ENCODE measurements at regions not wholly inside any gene's neighbourhood (a gene's known extent, or its start where the extent isn't known, plus 50 kb on each side); places are given as distances from the start of the nearest gene placed in this dataset.
"Not testable (repeated sequence)": the region's sequence is repeated elsewhere in the genome, so short reads cannot be mapped to it uniquely, and the experiment has no call there.

DNA sequence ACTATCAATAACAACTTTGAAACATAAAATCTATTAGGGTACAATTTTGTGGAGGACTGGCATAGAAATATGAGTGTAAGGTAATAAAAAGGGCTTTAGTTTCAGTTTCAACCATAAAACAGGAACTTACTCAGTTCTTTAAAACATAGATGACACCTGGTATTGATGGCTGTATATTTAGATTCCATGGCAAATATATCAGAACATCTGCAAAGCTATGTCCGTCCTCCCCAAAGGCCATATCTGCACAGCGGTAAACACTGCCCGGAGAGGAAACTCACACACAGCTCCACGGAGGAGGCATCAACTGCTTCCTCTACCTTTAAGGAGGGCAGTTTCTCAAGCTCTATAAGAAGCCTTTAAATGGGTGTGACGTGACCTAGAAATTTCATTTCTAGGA, 993.3 kb downstream of the BRD1 start:
- no peak for DNase-seq

DNA sequence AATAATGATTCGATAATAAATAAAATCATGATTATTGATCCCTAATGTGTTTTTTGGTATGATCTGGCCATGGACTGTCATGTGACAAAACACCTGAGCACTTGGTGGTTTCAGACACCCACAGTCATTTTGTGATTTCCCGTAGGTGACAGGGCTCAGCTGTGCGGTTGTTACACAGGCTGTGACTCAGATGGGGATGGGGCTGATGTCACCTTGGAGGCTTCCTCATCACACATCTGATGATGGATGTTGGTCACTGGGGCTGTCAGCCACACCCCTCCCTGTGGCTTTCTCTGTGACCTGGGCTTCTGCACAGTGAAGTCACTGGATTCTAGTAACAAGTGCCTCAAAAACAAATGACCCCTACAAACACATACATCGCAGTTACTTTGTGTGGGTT, 995.1 kb downstream of the BRD1 start:
- DNase-seq: no peak

- no peak for DNase-seq
Measured at GRCh38 chr22:48829908-48830307, 997.8 kb downstream of the BRD1 start.

DNA sequence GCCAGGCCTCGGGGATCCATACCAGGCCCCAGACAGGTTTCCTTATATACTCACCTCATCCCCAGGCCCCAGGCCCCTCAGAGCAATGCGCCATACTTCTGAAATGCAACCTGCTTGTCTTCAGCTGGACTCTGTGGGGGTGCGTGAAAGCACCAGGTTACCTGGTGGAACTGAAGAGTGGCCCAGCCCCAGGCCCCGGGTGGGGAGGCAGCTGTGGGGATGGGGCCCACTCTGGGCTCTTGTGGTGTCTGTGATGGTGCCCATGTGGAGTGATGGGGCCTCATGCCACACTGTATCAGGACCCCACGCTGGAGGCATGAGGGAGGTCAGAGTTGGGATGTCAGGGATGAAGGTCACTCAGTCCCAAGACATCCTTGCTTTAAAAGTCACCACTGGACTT, 999.0 kb downstream of the BRD1 start:
- no peak for DNase-seq

GRCh38 chr22:48827904-48828555, 999.6 kb downstream of the BRD1 start:
- DNase-seq: no peak

DNA sequence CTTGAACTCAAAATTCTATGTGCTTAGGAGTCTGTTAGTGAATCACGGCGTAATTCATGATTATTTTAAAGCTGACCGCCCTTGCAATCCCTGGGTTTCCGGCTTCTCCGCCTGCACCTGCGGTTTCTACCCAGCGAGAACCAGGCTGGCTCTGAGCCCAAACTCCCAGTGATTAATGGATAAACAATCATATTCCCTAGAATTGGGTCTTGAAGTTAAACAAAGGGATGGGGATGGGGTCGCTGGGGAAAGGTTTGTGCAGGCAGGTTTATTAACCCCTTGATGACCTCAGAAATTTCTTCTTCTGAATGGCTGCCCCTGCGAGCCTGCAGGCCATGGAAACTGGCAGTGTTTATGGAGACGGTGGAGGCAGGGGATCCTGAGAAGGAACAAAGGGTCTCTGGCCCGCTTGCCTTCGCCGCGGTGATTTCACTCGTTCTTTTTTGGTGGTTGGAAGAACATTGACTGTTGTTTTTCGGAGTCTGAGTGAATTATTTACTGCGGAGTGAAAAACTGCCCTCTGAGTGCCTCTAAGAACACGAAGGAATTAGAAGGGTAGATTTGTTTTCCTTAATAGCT, 1000.3 kb downstream of the BRD1 start:
- no peak for DNase-seq

DNA sequence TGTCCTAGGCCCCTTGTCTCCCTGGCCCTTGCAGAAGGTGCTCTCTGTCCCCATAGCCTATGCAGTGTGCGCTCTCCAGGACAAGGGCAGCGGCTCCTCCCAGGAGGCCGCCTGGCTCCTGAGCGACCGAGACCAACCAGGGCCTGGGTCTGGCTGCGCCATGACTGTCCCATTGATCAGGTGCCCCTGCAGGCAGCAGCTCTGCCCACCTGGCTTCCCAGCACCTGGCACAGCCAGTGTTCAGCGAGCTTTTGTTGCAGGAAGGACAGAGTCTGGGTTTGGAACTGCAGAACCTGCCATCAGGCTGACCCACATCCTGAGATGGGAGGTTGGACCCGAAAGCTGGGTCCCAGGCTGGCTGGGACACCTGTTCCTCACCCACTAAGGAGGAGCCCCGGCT, 1001.1 kb downstream of the BRD1 start:
- DNase-seq: no peak

- no peak for DNase-seq
Measured at GRCh38 chr22:48825802-48826520, 1001.7 kb downstream of the BRD1 start.

DNA sequence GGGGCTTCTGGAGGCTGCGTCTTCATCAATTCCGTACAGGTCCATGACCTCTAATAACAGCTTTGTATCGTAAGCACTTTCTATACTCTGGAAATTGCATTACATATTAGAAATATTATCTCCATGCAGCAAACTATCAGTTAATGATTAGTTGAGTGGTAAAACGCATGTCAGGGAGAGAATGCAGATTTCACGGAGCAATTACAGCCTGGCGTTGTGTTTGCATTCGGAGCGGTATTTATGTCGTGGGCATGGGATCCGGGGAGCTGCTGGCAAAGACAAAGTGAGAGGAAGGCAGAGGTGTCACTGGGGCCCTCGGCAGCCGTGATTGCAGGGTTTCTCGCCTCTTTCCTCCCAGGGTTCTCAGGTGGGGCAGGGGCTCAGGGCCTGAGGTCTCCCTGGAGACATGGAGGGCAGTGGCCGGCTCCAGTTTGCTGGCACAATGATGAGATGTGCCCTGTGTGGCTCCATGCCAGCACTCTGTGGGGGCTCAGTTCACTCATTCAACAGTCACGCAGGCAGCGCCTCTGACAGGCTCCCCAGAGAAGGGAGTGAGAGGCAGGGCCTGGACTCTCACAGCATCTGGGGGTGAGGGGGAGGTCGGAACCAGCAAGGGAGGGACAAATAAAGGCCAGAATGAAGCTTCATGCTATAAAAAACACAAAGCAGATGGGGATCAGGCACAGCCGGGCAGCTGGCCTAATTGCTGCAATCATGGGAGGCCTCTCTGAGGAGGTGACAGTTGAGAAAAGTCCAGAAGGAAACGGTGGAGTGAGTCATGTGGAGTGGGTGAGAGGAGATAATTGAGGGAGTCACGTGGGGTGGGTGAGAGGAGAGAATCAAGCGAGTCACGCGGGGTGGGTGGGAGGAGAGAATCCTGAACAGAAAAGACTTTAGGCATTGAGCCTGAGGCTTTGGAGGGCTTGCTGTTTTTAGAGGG, 1002.7 kb downstream of the BRD1 start:
- no peak for DNase-seq

- DNase-seq: no peak
Measured at GRCh38 chr22:48823941-48824340, 1003.7 kb downstream of the BRD1 start.

GRCh38 chr22:48822278-48823233, 1005.1 kb downstream of the BRD1 start:
- DNase-seq: no peak

GRCh38 chr22:48821727-48822126, 1005.9 kb downstream of the BRD1 start:
- DNase-seq: no peak

DNA sequence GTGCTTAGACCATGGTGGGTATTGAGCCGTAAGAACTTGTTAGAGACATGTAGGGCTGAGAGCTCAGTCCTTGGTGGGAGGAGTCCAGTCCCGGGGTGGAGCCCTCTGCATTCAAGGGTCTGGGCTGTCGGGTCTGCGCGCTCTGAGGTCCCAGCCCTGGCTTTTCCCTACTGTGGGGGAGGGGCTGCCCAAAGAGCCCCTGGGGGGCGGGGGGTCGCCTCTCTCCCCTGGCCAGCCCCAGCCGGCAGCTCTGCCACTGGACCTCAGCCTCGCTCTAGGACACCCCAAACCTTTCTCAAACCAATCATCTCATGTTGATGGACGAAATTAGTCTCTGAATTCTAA, 1006.4 kb downstream of the BRD1 start:
- no peak for DNase-seq

GRCh38 chr22:48820481-48821345, 1007.0 kb downstream of the BRD1 start:
- DNase-seq: no peak

DNA sequence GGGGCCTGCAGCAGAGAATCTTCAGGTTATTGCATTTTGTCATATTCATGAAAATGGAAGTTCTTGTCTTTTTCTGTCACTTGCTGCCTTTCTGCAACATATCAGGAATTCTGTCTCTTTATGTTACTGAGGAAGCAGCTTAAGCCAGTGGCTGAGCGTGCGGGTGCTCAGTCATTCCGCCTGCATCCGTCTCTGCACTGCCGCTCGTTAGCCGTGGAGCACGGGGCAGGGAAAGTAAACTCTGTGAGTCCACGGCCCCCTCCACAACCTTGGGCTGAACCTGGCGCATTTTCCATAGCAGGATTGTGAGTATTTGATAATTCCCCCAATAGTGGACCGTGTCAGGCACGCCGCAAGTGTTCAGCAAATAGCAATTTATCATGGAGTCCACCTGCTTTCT, 1007.7 kb downstream of the BRD1 start:
- no peak for DNase-seq

DNA sequence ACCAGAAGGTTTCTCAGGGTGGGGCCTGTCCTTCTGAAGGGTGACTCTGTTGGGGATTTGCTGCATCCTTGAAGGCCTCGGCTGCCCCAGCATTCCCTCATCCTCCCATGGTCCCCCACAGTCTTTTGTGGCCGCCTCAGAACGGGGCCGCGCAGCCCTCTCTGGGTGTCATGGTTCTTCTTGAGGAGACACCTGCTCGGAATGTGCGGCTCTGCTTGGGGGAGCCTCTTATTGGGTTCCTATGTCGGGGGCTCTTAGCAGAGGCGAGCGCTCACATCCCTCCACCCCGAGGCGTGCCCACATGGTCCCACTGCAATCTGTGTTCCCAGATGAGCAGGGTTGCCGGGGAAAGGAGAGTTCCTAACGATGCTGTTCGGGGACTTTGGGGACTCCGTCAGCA, 1008.4 kb downstream of the BRD1 start:
- no peak for DNase-seq

- DNase-seq: not testable (repeated sequence)
Measured at GRCh38 chr22:48817491-48817890, 1010.2 kb downstream of the BRD1 start.

GRCh38 chr22:48811885-48812284, 1015.8 kb downstream of the BRD1 start:
- no peak for DNase-seq

DNA sequence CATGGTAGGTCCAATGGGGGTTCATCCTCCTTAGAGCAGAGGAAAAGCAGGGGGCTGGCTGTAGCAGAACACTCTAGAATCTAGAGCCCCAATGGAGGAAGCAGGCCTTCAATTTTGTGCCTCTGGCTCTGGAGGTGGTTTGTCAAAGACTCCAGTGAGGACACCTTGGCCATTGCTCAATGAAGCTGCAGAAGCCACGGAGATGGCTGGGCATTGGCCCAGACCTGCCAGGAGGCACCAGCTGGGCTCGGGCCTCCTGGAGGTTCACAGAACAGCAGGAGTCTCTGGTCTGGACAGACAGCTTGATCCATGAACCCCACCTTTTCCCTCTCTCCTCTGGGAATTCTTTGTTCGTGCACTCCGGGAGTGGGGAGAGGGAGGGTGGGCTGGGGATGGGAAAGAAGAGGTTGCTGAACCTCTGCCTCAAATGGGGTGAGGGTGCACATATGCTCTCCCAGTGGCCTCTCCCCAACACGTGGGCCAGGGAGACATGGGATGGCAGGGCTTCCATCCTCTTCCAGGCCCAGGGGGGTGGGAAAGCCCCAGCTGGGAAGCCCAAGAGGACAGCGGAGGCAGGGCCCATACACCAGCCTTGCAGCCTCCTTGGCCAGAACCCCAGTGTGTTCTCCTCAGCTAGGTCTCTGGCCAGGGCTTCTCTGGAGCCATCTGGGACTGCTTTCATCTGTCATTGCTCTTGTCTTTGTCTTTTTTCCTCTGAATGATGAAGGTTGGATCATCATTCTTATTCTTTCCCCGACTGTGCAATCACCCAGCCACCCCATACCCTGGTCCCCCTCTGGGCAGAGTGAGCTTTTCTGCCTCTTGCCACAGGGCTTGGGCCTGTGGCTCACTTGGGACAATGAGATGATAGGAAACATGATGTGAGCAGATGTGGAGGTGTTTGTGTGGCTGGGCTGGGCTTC, 1019.4 kb downstream of the BRD1 start:
- DNase-seq: no peak

GRCh38 chr22:48807155-48807554, 1020.5 kb downstream of the BRD1 start:
- no peak for DNase-seq
